ENCODE measurements at regions not wholly inside any gene's neighbourhood (a gene's known extent, or its start where the extent isn't known, plus 50 kb on each side); places are given as distances from the start of the nearest gene placed in this dataset.
A peak's percentile ranks its signal among the peaks of the same experiment; 100 is the strongest.

DNA sequence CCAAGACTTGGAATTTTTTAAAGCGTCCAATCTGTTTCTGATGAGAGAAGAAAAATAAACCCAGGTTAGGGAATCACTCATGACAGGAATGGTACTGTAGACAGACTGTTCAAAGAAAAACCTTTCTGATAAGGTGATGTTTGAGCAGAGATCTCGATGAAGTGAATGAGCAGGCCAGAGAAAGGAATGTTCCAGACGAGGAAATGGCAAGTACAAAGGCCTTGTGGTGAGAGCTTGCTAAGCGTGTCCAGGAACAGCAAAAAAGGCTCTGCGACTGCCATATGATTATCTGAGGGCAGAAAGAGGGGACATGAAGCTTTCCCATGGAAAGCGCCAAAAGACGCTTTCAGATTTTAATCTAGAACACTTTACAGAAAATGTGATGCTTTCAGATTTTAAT, 458.4 kb upstream of the SOX5 start:
- no peak for DNase-seq

DNA sequence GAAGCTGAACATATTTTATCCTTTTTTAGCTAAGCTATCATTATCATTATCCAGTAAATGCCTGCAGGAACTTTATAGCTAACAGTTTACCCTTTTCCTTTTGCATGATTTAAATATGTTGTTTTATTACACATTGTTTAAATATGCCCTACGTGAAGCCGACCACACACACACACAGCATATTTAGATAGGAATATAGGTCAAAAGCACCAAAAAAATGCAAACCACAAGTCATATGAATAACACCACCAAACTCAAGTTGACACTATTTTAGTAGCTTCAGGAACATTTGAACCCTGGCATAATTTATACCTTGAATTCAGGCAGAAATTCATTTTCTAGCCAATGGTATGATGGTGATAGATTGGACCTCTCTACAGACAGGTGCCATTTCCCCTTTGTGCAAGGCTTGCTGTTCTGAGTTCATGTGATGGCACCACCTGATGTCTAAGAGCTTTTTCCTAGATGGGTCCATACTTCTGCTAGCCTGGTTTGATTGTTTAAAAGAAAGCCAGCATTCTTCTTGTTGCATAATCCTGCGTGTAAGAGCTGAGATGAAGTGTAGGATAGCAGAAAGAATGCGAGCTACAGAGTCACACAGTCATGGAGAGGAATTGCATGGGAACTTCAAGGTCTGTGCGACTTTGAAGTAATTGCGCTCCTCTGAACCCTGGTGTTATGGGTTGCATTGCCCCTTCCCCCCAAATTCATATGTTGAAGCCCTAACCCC, 454.8 kb upstream of the SOX5 start:
- DNase-seq = no peak

GRCh38 chr12:24400533-24400932, 451.1 kb upstream of the SOX5 start:
- no peak for DNase-seq

- no peak for DNase-seq
Measured at GRCh38 chr12:24398605-24399004, 449.1 kb upstream of the SOX5 start.

DNA sequence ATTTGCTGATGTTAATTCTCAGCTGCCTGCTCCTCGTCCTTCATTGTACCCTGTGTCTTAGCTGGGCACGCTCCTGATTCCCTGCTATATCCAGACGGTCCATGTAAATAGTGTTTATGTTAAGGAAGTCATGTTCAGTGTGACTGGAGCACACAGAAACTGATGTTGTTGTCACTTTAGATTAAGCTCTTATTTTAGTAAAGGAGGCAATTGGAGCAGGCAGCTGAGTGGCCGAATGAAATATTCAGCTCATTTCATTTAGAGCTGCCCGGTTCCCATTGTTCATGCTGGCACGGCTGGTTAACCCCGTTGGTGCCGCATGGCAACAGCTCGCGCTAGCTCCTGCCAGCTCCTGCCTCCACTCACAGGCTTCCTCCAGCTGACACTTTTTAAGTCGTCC, 446.8 kb upstream of the SOX5 start:
- peak; percentile 41 for DNase-seq

- DNase-seq = no peak
Measured at GRCh38 chr12:24394246-24394645, 444.8 kb upstream of the SOX5 start.

GRCh38 chr12:24393071-24393470, 443.6 kb upstream of the SOX5 start:
- DNase-seq = no peak

- DNase-seq = no peak
Measured at GRCh38 chr12:24389394-24389793, 439.9 kb upstream of the SOX5 start.

DNA sequence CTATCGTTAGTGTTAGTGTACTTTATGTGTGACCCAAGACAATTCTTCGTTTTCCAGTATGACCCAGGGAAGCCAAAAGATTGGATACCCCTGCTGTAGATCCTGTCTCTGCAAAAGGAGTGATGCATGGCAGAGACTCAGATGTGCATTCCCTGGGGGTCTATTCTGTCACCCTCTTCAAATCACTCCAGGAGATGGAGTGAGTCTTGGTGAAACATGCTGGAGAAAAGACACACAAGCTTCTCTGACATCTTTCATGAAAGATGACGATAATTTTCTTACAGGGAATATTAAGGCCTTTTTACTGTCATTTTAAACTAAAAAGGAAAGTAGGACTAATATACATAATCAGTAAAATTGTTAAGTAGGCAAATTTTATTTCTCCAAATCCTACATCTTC, 437.9 kb upstream of the SOX5 start:
- DNase-seq = no peak

GRCh38 chr12:24386836-24387235, 437.4 kb upstream of the SOX5 start:
- DNase-seq = no peak

DNA sequence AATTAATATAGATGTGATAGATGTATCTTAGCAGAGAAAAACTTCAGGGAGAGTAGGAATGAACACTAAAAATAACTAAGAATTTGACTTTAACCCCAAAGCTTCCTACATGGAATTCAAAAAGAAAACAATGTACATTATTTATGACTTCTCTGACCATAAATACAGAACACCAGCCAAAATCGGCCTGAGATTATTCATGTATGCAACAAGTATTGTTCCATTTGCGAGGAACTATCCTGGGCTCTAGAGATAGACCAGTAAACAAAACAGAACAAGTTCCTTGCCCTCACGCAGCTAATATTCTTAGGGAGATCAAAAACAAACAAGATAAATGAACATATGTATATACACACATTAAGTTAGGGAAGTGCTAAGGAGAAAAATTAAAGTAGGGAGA, 432.3 kb upstream of the SOX5 start:
- DNase-seq = no peak

DNA sequence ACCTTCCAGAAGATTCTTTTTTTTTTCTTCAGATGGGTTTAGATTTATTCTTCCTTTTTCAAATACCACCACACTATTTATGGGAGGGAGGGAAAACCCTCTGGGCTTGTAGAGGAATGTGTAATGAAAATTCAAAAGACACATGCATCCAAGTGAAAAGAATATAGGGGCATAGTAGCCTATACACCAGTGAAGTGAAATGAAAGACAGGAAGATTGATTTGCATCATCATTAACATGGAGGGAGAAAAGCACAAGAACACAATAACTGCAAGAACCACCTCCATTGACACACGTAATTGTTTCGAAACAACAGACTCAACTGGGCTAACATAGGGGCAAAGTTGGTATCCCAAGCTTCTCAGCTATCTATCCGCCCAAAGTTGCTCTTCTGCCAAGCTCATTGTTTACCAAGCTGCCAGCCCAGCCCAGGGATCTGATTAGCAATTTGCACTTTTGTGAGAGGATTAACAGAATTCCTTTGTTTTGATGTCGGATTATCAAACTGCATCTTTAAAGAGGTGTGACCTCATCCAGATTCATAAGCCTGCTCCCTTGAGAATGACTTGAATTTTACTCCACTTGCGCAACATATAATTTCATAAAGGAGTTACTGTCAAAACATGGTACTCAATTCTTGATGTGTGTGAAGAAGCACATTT, 430.5 kb upstream of the SOX5 start:
- no peak for DNase-seq

- DNase-seq = no peak
Measured at GRCh38 chr12:24379433-24379832, 430.0 kb upstream of the SOX5 start.

GRCh38 chr12:24378548-24379407, 429.3 kb upstream of the SOX5 start:
- no peak for DNase-seq

GRCh38 chr12:24374452-24374851, 425.0 kb upstream of the SOX5 start:
- no peak for DNase-seq

DNA sequence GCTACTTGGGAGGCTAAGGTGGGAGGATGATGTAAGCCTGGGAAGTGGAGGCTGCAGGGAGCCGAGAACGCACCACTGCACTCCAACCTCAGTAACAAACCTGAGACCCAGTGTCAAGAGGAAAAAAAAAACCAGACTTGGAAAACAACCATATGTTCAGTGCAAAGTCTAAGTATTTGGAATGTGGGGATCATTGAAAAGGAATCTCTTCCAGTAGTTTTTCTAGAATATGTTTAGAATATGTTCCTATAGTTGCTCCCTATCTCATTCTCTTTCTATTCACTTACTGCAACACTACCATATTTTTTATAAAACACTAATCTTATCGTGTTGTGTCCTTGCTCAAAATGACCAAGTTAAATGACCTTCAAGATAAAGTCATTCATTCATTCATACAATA, 423.5 kb upstream of the SOX5 start:
- no peak for DNase-seq

- DNase-seq = no peak
Measured at GRCh38 chr12:24366514-24366913, 417.0 kb upstream of the SOX5 start.

DNA sequence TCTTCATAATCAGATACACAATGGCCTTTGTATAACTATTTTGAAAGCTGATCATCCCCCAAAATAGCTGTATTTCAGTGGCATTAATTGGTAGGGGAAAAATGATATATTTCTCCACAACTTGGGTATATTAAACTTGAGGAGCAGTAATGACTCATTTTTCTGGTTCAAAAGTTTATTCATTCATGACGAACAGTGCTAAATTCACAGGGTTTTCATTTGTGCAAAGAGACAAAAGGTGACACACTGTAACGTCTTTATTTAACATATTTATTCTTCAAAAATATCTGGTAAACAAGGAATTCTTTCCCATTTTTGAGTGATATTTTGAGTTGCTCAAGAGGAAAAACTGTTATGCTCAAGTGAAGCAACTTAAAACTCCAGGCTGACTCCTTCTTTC, 415.5 kb upstream of the SOX5 start:
- no peak for DNase-seq

DNA sequence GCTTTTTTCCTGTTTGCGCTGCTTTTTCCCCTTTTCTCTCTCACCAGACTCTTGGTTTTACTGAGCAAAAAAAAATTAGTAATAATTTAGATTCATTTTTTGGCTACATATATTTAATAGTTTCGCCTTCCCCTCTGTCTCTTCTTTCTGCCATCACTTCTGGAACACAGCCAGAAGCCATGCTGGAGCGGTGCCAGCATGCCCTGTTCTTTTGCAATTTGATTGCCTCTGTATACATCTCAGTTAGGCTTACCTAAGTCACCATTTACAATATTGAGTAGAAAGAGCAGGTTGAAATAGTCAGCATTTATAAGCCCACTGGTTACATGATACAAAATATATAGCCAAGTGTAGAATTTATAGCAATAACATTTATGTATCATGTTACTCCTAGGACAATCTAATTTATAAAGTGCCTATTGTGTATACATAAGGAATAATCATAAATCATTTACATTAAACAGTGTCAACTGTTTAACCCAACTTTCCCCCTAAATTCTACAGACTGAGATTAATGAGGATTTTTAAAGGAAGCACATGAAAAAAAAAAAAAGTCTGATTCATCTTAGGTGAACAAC, 413.8 kb upstream of the SOX5 start:
- DNase-seq = no peak

DNA sequence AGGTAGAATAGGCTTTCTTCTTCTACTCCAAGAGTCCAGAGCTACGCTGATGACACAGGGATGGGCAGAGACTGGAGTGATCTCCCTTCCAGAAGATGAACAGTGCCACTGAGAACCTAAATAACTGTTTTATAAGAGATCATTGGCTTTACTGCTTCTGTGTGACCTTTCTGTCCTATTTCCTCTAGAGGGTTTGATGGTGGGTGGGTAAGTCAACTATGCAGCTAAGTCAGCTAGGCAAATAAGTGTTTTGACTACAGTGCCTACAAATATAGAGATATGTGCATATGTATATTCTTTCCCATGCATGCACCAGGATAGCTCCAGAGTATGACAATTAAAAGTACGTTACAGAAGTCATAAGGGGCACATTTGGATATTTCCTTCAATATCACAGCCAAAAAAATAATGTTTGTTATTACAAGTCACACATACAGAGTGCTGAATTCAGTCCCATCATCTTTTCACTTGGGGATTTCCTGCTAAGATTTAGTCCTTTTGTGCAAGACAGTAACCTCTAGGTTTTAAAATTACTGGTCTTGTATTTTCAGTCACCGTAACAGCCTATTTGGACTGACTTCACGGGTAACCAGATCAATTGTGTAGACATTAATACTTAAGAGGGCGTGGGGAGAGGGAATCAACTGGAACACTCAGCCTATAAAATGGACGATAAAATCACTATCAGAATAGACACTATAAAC, 412.6 kb upstream of the SOX5 start:
- DNase-seq = no peak

GRCh38 chr12:24360907-24361306, 411.4 kb upstream of the SOX5 start:
- no peak for DNase-seq

- DNase-seq = no peak
Measured at GRCh38 chr12:24360461-24360860, 411.0 kb upstream of the SOX5 start.

- no peak for DNase-seq
Measured at GRCh38 chr12:24360057-24360456, 410.6 kb upstream of the SOX5 start.
